Stomach (tissue), 8 donors: ENCODE measurements at regions not wholly inside any gene's neighbourhood (a gene's known extent, or its start where the extent isn't known, plus 50 kb on each side); places are given as distances from the start of the nearest gene placed in this dataset.

Experiments
- DNase-seq, 2 donors: peaks; one replicate each; pipeline versions ENCODE4 v3.0.0 to v3.0.0-alpha.2; 2013 to 2019
- H3K27ac ChIP-seq, 5 donors: fragments of 200-600 bp in 4 of 5; sonication (generic) in 4 of 5; one replicate each; pipeline ENCODE4 v1.5.1; 2013 to 2019; ENCODE audit warnings: mild to moderate bottlenecking in 1 of 5, moderate library complexity in 1 of 5
- H3K27me3 ChIP-seq, 3 donors: fragments of 200-600 bp; sonication (generic); one replicate each; pipeline ENCODE4 v1.5.1; 2017 to 2019; ENCODE audit warnings: mixed run types in 1 of 3
- H3K36me3 ChIP-seq, 4 donors: fragments of 200-600 bp; sonication (generic); 1 replicate in 3 of 4; 2 replicates in 1 of 4; pipeline ENCODE4 v1.5.1; 2016 to 2019
- H3K4me1 ChIP-seq, 4 donors: fragments of 200-600 bp; sonication (generic); one replicate each; pipeline ENCODE4 v1.5.1; 2016 to 2019
- H3K4me3 ChIP-seq, 4 donors: fragments of 200-600 bp; sonication (generic) in 3 of 4; one replicate each; pipeline ENCODE4 v1.5.1; 2016 to 2019; ENCODE audit warnings: mild to moderate bottlenecking in 1 of 4
- H3K9me3 ChIP-seq, 4 donors: fragments of 200-600 bp; sonication (generic); one replicate each; pipeline ENCODE4 v1.5.1; 2016 to 2019
- CTCF ChIP-seq, 7 experiments: fragments of 450-650 bp in 4 of 7; fragments of 200-600 bp in 3 of 7; sonication (generic) in 3 of 7; IDR thresholded peaks; one replicate each; pipeline ENCODE4 v1.5.1; 2016 to 2019; ENCODE audit warnings: antibody characterized with exemption in 7 of 7, control low read depth in 2 of 7, mild to moderate bottlenecking in 1 of 7
- EP300 ChIP-seq: sonication (generic); formaldehyde crosslinking; IDR thresholded peaks from one replicate; pipeline ENCODE4 v1.6.1; 2017; ENCODE audit warnings: antibody characterized with exemption
- POLR2A ChIP-seq, 4 donors: fragments of 450-650 bp; IDR thresholded peaks; one replicate each; pipeline ENCODE4 v1.6.1; 2016; ENCODE audit warnings: antibody characterized with exemption in 4 of 4, control low read depth in 2 of 4, mild to moderate bottlenecking in 1 of 4, moderate library complexity in 1 of 4
- POLR2AphosphoS5 ChIP-seq, 3 donors: sonication (generic); formaldehyde crosslinking; IDR thresholded peaks; one replicate each; pipeline ENCODE4 v1.6.1; 2016; ENCODE audit warnings: antibody characterized with exemption in 3 of 3
- WGBS, 5 donors: extraction: QIAGEN DNeasy Blood & Tissue Kit in 3 of 5; methylation state at CpG; one replicate each; pipeline versions ENCODE4 v1.1.5 to v1.1.7; 2013 to 2018; 5-methylcytosine and 5-hydroxymethylcytosine counted together
- intact Hi-C: fragments of 100-400 bp; cut with DNase I; formaldehyde crosslinking; loops from one replicate; pipeline ENCODE4 v1.15.1; 2023; ENCODE audit warnings: low total_unique reads
- donor health status: healthy with polysubstance abuse.
- donor health status: Bipolar disorder and iron deficiency.
- donor health status: healthy.

GRCh38 chr1:56415720-56416119 is 163.6 kb downstream of the PLPP3 start:
- 79 to 88% (median 87%) methylated on average over 4 of the region's 4 CpGs for WGBS, 5 donors
- H3K4me3 ChIP-seq, result no peak overlapping the region
- H3K27ac ChIP-seq, result no peak overlapping the region
- TF ChIP-seq CTCF (IDR thresholded peaks at IDR 0.05) (no peak), POLR2AphosphoS5 (IDR thresholded peaks at IDR 0.05) (no peak), EP300 (no peak), POLR2A (IDR thresholded peaks at IDR 0.05) (no peak)
- H3K36me3 ChIP-seq, result no peaks in the 10 kb centered on the region
- intact Hi-C loops, result no loop called here
- no peaks in the 10 kb centered on the region for H3K9me3 ChIP-seq
- H3K27me3 ChIP-seq, result no peaks in the 10 kb centered on the region
- no peak for DNase-seq
- peaks cover 6 to 30% (median 26%) of the 10 kb centered on the region in 4 donors for H3K4me1 ChIP-seq

- intact Hi-C loops, result no loop called here
- H3K4me3 ChIP-seq, result no peak overlapping the region
- H3K4me1 ChIP-seq, result peaks cover 6 to 30% (median 26%) of the 10 kb centered on the region in 4 donors
- H3K36me3 ChIP-seq, result no peaks in the 10 kb centered on the region
- H3K27me3 ChIP-seq, result no peaks in the 10 kb centered on the region
- no peak for DNase-seq
- peak overlapping the region in 1 of 5 donors; percentile 22 for H3K27ac ChIP-seq
- 53 to 74% (median 60%) methylated on average over 3 of the region's 3 CpGs for WGBS, 5 donors
- TF ChIP-seq POLR2AphosphoS5 (IDR thresholded peaks at IDR 0.05) (no peak), CTCF (IDR thresholded peaks at IDR 0.05) (no peak), EP300 (no peak), POLR2A (IDR thresholded peaks at IDR 0.05) (no peak)
- no peaks in the 10 kb centered on the region for H3K9me3 ChIP-seq
Measured at GRCh38 chr1:56415258-56415657, 164.1 kb downstream of the PLPP3 start.

DNA sequence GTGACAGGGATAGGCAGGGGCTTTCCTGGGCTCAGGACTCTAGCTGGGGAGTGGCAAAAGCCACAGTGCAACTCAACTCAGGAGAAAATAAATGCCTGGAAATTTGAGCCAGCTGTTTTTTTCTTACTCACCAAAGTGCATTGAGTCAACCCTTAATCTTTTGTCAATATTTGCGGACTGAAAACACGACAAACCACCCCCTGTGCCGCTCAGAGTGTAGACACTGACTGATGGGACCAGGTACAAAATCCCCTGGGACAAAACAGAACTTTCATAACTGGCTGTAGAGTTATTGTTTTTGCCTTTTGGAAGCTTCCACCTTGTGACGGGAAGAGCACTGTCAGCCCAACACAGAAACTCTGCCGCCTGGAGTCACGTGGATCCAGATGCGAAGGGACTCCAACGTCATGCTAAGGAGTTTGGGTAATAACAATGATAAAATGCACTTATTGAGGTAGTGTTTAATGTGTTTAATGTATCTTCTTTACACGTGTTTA is 164.6 kb downstream of the PLPP3 start:
- H3K27ac ChIP-seq, result peak overlapping the region in 2 of 5 donors; percentile 22 to 55
- H3K4me3 ChIP-seq, result no peak overlapping the region
- TF ChIP-seq POLR2A (IDR thresholded peaks at IDR 0.05) (no peak), POLR2AphosphoS5 (IDR thresholded peaks at IDR 0.05) (peak in 1 of 3 donors; percentile 45), EP300 (no peak), CTCF (IDR thresholded peaks at IDR 0.05) (no peak)
- DNase-seq, result peak; percentile 59 to 81
- peaks cover 6 to 30% (median 26%) of the 10 kb centered on the region in 4 donors for H3K4me1 ChIP-seq
- 21 to 49% (median 34%) methylated on average over 9 of the region's 9 CpGs for WGBS, 5 donors
- H3K27me3 ChIP-seq, result no peaks in the 10 kb centered on the region
- H3K9me3 ChIP-seq, result no peaks in the 10 kb centered on the region
- intact Hi-C loops, result no loop called here
- no peaks in the 10 kb centered on the region for H3K36me3 ChIP-seq

DNA sequence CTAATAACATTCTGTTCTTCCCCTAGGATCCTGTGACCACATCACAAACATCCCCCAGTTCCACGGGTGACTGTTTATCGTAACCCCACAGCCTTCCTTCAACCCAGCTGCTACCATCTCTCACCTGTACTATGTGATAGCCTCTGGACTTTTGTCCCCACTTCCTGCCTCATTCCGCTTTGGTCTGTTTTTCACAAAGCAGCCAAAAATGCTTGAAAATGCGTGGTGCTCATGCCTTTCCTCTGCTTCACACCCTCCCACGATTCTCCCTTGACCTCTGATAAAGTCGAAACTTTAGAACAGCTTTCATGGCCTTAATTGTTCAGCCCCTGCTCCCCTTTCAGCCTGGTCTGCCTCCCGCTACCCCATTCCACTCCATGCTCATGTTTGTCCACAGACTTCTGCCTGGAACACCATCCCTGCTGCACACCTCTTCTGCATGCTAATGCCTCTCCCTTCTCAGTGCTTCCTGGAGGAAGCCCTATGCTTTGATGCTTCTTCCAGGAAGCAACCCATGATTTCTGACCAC is 165.6 kb downstream of the PLPP3 start:
- DNase-seq, result no peak
- intact Hi-C loops, result no loop called here
- Histone ChIP-seq H3K4me3 (no peak overlapping the region), H3K9me3 (no peaks in the 10 kb centered on the region), H3K36me3 (no peaks in the 10 kb centered on the region), H3K27me3 (no peaks in the 10 kb centered on the region), H3K27ac (no peak overlapping the region), H3K4me1 (peaks cover 6 to 30% (median 26%) of the 10 kb centered on the region in 4 donors)
- no peak for TF ChIP-seq CTCF (IDR thresholded peaks at IDR 0.05)
- 47 to 75% (median 59%) methylated on average over 7 of the region's 7 CpGs for WGBS, 5 donors
